Hematopoietic multipotent progenitor cell treated with erythropoietin and hydrocortisone succinate and interleukin-3 and kit ligand, for 8 days (in vitro differentiated cells): ENCODE measurements at regions not wholly inside any gene's neighbourhood (a gene's known extent, or its start where the extent isn't known, plus 50 kb on each side); places are given as distances from the start of the nearest gene placed in this dataset.

ENCODE experiments used
- DNase-seq: peaks from one replicate; pipeline ENCODE4 v3.0.0-alpha.2; 2015

DNA sequence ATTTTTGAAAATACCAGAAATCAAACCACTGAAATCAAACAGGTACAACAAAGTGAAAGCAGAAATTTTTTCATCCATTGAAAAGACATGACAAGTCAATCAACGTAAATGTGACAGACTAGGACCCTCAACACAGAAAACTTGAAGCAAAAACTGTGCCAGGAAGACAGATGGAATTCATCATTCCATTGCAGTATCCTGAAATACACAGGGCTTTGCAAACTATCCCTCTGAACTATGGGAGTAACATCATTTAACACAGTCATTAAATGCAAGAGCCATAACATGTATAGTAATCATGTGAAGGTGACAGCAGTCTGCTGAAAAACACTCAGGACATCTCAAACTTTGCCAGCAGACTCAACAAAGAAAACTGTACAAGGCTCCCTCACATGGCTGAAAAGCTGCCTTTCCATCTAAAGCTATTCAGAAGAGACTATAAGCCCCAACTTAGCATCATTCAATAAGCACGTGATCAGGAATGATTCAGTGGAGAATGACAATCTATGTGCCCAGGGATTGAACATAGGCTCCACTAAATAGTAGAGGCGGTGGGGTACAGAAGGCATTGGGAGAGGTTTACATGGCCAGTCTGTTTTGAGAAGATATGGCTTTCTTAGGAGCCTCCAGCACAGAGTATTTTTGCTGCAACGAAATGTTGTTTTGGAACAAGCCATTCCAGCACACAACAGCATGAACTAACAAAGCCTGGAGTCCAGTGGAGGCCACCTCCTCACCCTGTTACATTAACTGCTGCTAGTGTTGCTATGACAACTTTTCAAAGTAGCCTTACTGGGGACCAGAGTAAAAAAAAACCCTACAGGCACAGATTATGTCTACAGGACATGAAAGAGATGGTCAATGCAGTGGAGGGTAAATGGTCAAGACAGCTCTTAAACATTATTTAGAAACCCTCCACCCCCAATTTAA, 274.5 kb upstream of the NOCT start:
- no peak for DNase-seq

DNA sequence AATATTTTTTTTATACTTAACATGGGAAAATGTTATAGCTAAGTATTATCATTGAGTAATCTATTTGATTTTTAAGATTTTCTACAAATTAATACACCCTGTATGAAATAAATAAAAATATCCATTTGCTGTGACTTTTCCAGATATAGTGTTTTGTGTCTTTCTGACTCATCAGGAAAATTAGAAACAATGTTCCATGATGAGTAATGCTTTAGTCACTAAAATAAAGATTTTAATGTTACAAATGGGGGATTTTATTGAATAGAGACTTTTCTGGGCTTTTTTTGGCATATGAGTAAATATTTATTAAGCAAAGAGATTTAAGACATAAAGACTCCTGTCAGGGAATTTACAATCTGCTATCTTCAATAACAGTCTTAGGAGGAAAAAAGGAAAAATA, 279.2 kb upstream of the NOCT start:
- no peak for DNase-seq

DNA sequence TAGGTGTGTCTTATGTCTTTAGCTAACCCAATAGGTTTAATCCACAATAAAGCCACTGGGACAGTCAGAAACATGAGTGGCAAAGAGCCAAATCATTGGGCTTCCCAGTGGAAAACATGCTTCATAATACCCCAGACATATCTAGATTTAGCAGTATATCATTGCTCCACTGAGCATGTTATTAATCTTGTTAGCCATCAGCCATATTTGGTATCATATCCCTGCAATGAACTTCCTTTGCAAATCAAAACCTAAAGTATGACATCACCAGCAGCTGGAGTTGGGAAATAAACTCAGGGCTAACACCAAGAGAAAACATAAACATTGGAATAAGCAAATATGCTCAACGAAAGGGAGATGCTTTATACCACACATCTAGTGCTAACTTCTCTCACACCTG, 280.8 kb upstream of the NOCT start:
- no peak for DNase-seq

DNA sequence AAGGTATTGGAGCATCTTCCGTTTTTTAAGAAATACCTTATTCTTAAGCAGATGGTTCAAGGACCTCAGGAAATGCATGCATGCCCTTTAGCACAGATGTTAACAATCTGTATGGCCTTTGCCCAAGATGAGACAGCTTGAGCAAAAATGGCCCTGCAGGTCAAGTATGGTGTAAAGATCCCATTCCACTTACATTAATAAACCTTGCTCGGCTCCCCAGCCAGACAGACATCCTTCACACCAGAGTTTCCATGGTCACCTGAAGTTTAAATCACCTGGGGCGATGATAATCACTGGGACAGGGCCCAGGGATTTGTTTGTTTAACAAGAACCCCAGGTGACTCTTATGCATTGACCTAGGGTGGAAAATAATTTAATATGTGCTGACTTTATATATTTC, 287.0 kb upstream of the NOCT start:
- DNase-seq = no peak

DNA sequence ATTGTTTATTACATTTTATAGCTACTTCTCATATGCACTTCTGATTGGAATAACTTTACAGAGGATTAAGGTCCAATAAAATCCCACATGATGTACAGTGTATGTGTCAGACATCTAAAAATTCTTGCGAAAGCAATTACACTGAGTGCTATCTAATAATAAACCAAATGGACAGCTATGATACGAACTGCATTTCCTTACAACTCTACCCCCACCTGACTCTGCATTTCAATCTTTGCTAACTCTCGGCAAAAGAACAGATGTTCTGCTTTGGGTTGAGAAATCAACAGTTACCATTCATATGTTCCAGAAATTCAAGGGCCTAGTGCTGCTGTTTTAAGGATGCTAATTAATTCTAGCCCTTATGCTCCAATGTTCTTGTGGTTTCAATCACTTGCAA, 287.9 kb upstream of the NOCT start:
- no peak for DNase-seq

DNA sequence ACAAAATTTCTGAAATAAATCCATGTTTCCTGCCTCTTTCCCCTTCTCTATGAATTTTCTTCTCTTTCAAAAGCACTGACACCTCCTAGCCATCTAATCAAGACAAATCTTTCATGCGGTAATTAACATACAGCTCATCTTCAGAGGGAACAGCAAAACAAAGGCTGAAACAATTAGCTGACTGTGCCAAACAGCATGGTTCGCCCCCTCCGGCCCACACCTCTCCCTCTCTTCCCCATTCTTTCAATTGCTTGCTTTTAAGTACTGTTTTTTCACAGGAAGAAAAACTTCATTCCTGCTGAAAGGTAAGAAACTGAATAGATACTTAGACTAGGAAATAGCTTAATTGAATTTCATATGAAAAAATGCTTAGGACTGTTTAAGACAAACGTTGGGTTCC, 291.1 kb upstream of the NOCT start:
- no peak for DNase-seq

DNA sequence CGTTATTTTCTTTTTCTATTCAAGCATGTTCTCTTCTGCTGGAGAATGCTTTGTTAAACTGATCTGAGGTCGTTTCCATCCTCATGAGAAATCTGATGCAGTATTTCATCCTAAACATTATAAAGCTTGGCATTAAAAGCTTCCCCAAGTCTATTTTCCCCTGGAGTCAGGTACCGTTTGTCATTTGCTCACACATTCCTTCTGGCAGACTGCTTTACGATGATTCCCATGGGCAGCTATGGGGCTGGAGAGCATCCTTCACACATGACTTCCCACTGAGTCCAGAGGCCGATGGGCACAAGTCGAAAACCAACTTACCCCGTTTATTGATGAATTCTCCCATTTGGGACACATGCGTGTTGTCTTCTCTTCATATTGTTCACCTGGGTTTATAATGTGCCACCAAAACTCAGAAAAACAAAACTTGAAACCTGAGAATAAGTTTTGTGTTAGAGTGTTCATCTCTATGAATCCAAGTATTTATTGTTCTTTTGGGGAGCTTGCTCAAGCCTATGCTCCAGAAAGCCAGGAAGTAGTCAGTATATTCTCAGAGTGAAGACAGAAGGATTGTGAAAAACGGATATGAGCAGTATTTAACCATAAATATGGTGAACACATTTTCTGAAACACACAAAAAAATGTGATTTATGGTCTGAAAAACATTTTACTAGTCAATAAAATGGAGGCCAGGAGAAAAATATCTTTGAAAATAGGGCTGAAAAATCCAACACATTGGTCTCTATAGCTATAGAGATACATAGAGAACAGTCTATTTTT, 298.8 kb upstream of the NOCT start:
- DNase-seq = no peak

DNA sequence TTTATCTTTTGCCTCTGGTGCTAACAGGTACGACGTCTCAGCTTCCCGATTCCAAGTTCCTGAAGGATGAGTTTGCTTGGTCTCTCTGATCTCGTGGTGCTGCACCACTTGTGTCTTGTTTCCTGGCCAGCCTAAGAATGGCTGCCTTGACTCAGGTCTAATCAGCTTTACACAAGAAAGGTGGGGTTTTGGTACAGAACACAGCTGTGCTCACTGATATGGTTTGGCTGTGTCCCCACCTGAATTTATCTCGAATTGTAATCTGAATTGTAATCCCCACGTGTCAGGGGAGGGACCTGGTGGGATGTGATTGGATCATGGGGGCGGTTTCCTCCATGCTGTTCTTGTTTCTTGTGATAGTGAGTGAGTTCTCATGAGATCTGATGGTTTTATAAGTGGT, 305.3 kb upstream of the NOCT start:
- no peak for DNase-seq

DNA sequence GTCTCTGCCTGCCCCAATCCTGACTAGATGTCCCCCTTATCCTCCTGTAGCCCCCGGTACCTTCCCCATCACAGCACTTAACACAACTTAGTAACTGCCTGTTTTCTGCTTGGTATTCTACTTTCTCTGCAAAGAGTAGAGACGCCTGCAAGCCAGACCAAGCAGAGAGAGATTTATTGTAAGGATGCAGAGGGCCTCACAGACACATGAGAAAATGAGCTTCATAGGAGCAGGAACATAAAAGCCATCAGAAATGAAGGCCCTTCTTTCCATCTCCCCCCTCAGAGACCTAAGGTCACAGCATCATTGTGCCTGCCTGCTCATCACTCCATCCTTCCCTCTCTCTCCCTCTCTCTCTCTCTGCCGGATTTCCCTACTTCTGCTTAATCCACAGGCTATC, 305.7 kb upstream of the NOCT start:
- no peak for DNase-seq

DNA sequence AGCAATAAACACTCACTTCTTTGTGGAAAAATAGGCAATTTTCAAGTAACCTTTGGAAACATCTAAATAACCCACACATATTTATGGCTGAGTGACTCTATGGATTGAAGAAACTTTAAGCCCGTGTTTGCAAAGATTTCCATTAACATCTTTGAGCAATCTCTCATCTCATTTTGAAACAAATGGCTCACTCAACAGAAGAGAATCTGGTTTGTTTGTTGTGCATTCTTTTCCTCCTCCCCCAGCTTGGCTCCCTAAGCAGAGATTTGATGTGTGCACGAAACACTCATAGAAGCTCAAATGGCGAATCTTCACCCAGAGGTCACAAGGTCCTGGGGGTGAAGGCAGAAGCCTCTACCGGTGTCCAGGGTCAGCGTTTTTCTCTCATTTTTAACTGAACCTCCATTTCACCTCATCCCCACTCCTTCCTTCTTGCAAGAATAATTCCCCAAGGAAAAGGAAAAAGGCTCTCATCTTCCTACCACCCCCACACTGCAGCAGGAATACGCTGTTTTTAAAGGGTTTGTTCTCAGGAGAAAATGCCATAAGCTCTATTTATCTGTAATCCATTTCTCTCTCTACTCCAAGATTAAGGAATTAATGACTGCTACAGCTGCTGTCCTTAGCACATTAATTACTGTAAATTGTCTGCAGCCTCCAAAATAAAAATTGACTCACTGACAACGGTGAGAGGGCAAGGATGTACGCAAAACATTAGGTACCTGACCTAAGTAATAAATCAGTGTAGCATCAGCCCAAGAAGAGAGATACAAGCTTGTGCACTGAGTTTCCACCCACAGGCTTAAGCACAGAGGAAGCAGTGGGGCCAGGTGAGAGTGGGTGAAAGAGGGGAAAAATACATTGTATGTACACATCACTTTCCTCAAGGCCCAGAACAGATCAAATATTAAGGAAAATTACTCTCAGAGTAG, 307.6 kb upstream of the NOCT start:
- DNase-seq = no peak

DNA sequence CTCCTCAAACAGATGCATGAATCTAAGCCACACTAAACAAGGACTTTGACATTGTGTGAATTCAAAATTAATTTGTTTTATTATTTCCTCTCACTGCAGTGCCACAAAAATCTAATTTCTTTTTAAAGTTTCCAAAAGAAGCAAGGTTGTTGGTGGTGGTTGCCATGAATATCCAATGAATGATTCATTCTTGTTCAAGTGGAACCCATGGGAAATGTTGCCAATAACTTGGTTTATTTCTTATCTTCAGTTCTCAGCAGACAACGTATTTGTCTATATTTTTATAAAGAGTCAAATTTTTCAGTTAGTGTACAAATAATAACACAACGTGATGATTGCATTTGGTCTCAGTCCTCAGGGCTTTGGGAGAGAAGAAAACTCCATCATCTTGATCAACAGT, 309.4 kb upstream of the NOCT start:
- DNase-seq = no peak

DNA sequence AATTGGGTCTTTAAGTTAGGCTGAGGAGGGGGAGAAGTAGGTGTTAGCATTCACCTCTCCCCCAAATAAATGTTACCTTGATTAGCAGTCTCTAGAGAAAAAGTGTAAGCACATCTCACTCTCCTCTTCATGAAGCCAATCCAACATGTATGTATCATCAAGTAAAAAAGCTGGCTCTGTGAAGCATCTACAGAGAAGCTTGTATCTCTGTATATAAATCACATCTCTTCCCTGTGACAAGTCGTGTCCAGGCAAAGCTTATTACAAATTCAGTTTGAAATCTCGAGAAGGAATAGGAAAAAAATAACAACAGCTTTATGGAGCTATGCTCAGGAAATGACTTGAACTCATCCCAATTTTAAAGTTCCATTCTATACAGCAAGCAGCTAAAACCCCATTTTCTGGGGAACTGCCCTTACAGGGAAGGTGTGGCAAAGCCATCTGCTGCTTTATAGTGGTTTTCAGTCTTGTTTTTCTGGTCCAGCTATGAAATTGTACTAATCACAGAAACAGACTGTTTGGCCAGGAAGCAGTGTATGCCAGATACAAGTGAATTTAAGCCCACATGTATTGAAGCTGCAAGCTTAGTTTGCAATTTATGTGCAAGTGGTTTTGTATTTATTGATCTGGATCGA, 313.3 kb upstream of the NOCT start:
- no peak for DNase-seq

DNA sequence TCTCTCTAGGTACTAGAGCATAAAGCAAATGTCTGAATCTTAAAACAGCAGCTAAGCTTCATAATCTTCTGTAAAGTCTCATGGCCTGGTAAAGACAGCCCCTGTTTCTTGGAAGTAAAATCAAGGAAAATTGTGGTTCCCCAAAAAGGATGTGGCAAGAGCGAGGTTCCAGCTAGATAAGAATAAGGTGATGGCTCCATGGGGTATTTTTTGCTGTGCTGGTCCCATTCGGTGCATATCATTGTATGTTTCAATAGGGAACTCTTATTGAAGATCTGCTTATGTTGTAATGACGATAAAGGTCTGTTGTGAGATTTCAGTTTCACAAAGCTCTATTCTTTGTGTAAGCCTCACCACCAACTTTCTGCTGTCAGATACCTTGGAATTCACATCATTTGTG, 316.9 kb upstream of the NOCT start:
- DNase-seq = no peak

DNA sequence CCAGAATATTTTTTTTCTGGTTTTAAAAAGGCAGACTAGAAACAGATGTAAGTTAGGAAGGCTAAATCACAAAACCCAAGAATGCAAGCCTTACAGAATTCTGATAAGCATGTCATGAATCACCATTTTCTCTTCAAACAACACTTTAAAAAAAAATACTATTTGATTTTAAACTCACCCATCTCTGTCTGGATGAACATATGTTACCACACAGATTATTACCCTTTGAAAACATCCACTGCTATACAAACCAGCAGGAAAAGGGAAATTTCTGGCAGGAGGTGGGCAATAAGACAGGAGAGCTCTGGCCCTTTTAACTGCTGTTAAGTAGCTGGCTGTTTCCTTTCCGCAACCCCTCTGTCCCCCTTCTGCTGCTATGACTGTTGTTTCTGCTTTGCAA, 317.7 kb upstream of the NOCT start:
- no peak for DNase-seq

DNA sequence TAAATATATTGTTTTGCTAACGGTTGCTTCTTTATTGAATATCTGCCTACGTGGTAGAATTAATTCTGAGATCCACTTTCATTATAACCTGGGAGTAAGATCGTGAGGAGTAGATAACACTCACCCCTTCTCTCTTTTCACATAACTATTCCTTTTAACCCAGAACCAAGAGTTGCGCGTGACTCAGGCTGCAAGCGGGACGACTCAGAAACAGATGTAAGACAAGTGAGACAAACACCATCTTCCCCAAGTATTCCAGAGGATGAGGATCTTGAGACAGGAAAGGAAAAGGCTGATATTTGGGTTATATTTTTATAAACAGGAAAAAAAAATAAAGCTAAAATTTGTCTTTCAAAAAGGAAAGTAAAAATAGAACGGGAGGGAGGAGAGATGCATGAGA, 318.8 kb upstream of the NOCT start:
- no peak for DNase-seq

DNA sequence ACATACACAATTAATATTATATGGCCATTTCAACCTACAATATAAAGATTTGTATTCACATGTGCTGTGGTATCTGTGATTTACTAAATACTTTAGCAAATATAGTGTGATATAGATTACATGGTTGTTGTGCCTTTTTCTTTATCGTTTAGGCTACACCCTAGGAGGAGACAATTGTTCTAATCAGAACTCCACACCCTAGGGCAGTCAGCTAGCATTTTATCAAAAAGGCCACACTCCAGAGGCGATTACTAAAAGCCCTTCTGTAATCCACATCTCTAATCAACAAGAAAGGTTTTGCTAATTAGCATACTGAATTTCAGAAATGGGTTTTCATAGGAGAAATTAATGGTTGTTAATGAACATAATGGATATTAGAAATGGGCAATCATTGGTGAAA, 319.5 kb upstream of the NOCT start:
- DNase-seq = peak; percentile 33

DNA sequence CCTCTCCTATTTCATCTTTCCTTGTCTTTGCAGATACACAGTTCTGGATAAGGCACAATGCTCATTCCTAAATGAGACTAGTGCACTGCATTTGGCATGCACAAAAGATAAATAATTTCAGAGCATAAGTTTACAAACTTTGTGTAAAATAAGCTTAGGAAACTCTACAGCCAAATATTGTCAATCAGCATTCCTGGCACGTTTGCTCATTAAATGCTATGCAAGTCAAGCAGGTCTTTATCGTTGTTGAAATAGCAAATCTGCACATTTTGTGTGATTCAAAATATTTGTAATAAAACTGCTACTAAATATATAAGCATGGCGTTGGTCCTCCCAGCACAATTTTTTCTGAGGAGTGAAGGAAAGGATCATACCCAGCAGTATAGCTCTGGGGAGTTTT, 322.1 kb upstream of the NOCT start:
- no peak for DNase-seq

DNA sequence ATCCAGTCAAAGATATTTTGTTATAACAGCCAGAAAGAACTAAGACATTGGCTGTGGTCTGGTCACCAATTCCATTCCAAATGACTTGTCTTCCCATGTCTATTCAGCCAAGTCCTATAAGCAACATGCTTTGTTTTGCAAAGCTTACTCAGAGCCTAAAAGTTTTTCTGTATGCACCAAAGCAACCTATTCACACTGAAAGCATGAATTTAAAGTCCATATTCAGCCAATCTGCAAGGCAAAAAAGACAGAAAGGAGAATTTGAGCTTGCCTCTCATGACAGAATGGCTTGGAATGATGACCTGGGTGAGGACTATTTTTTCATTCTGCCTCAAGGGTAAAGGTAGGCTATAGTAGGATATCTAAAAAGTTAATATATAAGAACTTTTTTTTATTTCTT, 323.2 kb upstream of the NOCT start:
- DNase-seq = no peak

DNA sequence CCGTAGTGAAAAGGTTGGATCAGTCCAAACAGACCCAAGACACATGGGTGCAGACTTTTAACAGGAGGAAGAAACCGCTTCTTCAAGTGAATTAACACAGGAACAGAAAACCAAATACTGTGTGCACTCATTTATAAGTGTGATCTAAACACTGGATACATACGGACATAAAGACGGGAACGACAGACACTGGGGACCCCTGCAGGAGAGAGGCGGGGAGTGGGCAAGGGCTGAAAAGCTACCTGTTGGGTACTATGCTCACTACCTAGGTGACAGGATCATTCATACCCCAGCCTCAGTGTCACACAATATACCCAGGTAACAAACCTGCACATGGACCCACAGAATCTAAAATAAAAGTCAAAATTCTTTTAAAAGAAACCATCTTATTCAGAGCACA, 326.0 kb upstream of the NOCT start:
- DNase-seq = no peak

DNA sequence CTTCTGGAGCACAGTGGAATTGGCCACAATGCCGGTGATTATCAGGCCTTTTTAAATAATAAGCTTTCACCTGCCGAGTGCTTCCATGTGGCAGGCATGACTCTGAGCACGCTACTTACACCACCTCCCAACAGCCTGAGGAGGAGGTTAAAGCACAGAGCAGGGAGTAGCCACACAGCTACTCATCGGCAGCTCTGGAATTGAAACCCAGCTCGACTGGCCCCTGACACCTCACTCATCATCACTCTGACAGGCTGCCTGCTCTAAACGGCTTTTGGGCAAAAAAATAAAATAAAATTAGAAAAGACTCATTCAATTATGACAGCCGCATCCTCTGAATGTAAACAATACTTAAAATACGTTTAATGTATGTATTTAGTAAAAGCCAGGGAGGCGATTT, 326.4 kb upstream of the NOCT start:
- DNase-seq = no peak

DNA sequence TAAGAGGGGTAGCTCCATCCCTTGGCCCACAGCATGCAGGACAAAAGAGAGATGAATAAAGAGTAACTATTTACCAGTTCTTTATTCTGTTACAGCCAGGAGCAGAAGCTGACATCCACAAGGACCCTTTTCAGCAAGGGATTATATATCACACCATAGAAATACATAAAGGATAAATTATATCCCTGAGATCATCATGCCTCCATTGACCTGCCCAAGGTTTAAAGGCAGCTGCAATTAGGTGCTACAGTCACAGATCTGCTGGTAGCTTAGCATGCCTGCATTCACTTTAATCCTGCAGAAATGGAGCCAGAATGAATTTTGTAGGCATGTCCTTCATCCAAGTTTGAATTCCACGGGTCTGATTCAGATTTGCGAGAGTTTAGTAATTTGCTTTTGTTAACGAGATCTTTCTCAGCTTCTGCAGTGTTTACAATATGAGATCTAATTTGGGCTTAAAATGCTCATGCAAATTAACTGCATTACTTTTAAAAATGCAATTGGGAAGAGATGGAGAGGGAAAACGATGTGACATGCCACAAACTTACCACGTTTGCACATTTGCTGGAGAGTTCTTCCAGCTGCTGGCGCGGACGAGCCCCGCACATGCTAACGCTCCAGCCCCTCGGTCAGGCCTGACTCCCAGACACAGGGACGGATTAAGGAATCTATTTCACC, 327.0 kb upstream of the NOCT start:
- DNase-seq = no peak
